Thyroid gland (tissue), 4 donors: ENCODE measurements at regions not wholly inside any gene's neighbourhood (a gene's known extent, or its start where the extent isn't known, plus 50 kb on each side); places are given as distances from the start of the nearest gene placed in this dataset.

Experiments
- CTCF ChIP-seq, 6 experiments: fragments of 200-600 bp in 3 of 6; fragments of 450-650 bp in 3 of 6; sonication (generic) in 3 of 6; IDR thresholded peaks; one replicate each; pipeline ENCODE4 v1.5.1; 2016 to 2019; ENCODE audit warnings: antibody characterized with exemption in 6 of 6, mild to moderate bottlenecking in 2 of 6, inconsistent platforms in 1 of 6, moderate library complexity in 1 of 6
- POLR2A ChIP-seq, 2 donors: fragments of 450-650 bp; IDR thresholded peaks; one replicate each; pipeline ENCODE4 v1.6.1; 2017; ENCODE audit warnings: antibody characterized with exemption in 2 of 2, mild to moderate bottlenecking in 2 of 2, moderate library complexity in 1 of 2

- TF ChIP-seq POLR2A (IDR thresholded peaks at IDR 0.05) (no peak), CTCF (IDR thresholded peaks at IDR 0.05) (no peak)
Measured at GRCh38 chr16:6280055-6280454, 1052.6 kb upstream of the RBFOX1 start.
